Parathyroid adenoma (tissue), 2 donors: ENCODE measurements at regions not wholly inside any gene's neighbourhood (a gene's known extent, or its start where the extent isn't known, plus 50 kb on each side); places are given as distances from the start of the nearest gene placed in this dataset.

Experiments
- H2AFZ ChIP-seq: fragments of 300-600 bp; sonication (generic); one replicate; pipeline ENCODE4 v1.7.0; 2017; ENCODE audit warnings: antibody characterized with exemption, mild to moderate bottlenecking
- H3K27ac ChIP-seq: fragments of 300-600 bp; sonication (generic); one replicate; pipeline ENCODE4 v1.7.0; 2017
- H3K27me3 ChIP-seq: fragments of 300-600 bp; sonication (generic); one replicate; pipeline ENCODE4 v1.7.0; 2017; ENCODE audit warnings: low read length; ENCODE audit not compliant: control insufficient read depth, insufficient read depth
- H3K36me3 ChIP-seq: fragments of 300-600 bp; sonication (generic); one replicate; pipeline ENCODE4 v1.7.0; 2017; ENCODE audit warnings: low read length; ENCODE audit not compliant: control insufficient read depth, insufficient read depth
- H3K4me1 ChIP-seq: fragments of 300-600 bp; sonication (generic); one replicate; pipeline ENCODE4 v1.7.0; 2017; ENCODE audit warnings: control low read depth
- H3K4me2 ChIP-seq: fragments of 300-600 bp; sonication (generic); one replicate; pipeline ENCODE4 v1.7.0; 2017; ENCODE audit warnings: low read length
- H3K4me3 ChIP-seq: fragments of 300-600 bp; sonication (generic); one replicate; pipeline ENCODE4 v1.7.0; 2017; ENCODE audit warnings: low read depth, low read length
- H3K79me2 ChIP-seq: fragments of 300-600 bp; sonication (generic); one replicate; pipeline ENCODE4 v1.7.0; 2017; ENCODE audit warnings: control low read depth
- H3K9ac ChIP-seq: fragments of 300-600 bp; sonication (generic); one replicate; pipeline ENCODE4 v1.7.0; 2017; ENCODE audit warnings: mild to moderate bottlenecking
- H3K9me3 ChIP-seq: fragments of 300-600 bp; sonication (generic); one replicate; pipeline ENCODE4 v1.7.0; 2017; ENCODE audit warnings: low read length; ENCODE audit not compliant: control insufficient read depth
- CTCF ChIP-seq: fragments of 300-600 bp; sonication (generic); IDR thresholded peaks from one replicate; pipeline ENCODE4 v1.7.0; 2017; ENCODE audit warnings: antibody characterized with exemption, mild to moderate bottlenecking
- donor health status: primary hyperparathyroidism.

DNA sequence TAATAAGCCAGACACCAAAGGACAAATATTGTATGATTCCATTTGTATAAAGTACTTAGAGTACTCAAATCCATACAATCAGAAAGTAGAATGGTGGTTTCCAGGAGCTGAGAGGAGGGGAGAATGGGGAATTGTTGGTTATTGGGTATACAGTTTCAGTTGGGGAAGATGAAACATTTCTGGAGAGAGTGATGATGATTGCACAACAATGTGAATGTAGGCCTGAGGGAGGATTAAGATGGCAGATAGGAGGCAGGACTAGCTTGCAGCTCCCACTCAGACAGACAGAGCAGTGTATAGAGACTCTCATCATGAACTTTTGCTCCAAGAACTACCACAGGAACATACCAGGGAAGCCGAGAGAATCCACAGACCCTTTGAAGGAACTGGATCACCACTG is 75.7 kb upstream of the PAK3 start:
- H3K27me3 ChIP-seq = no peaks in the 10 kb centered on the region
- no peak overlapping the region for H3K4me3 ChIP-seq
- H2AFZ ChIP-seq = no peak overlapping the region
- H3K4me2 ChIP-seq = no peak overlapping the region
- no peaks in the 10 kb centered on the region for H3K79me2 ChIP-seq
- no peak for TF ChIP-seq CTCF
- no peaks in the 10 kb centered on the region for H3K36me3 ChIP-seq
- H3K4me1 ChIP-seq = no peaks in the 10 kb centered on the region
- no peaks in the 10 kb centered on the region for H3K9me3 ChIP-seq
- H3K9ac ChIP-seq = no peak overlapping the region
- no peak overlapping the region for H3K27ac ChIP-seq

- Histone ChIP-seq H3K4me2 (no peak overlapping the region), H3K27ac (no peak overlapping the region), H3K9ac (no peak overlapping the region), H3K4me1 (no peaks in the 10 kb centered on the region), H3K79me2 (no peaks in the 10 kb centered on the region), H3K27me3 (no peaks in the 10 kb centered on the region), H3K9me3 (no peaks in the 10 kb centered on the region), H3K4me3 (no peak overlapping the region), H2AFZ (no peak overlapping the region), H3K36me3 (no peaks in the 10 kb centered on the region)
- no peak for TF ChIP-seq CTCF
Observed at GRCh38 chrX:111013778-111014455, 82.1 kb upstream of the PAK3 start.

GRCh38 chrX:111010111-111010510 is 85.9 kb upstream of the PAK3 start:
- no peak overlapping the region for H3K9ac ChIP-seq
- H2AFZ ChIP-seq = no peak overlapping the region
- H3K4me3 ChIP-seq = no peak overlapping the region
- no peak overlapping the region for H3K4me2 ChIP-seq
- no peaks in the 10 kb centered on the region for H3K27me3 ChIP-seq
- TF ChIP-seq CTCF = no peak
- no peaks in the 10 kb centered on the region for H3K9me3 ChIP-seq
- H3K79me2 ChIP-seq = no peaks in the 10 kb centered on the region
- H3K36me3 ChIP-seq = no peaks in the 10 kb centered on the region
- no peak overlapping the region for H3K27ac ChIP-seq
- H3K4me1 ChIP-seq = no peaks in the 10 kb centered on the region

DNA sequence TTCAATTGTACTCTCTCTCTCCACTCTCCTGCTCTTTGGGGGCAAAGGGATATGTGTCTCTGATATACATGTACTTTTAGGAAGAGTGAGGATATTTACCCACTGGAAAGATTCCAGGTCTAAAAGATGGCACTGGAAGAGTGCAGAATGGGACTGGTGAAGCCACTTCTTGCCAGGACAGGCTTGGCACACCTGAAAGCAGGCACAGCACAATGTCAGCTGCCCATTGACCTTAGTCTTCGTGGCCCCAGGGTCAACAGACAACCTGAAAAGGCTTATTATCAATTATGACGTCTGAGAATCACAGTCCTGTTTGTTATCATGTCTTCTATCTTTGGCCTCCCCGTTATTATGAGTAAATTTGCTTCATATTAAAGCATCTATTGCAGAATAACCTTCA is 86.7 kb upstream of the PAK3 start:
- H3K4me1 ChIP-seq = no peaks in the 10 kb centered on the region
- no peak for TF ChIP-seq CTCF
- H3K9ac ChIP-seq = no peak overlapping the region
- no peaks in the 10 kb centered on the region for H3K36me3 ChIP-seq
- no peak overlapping the region for H3K4me2 ChIP-seq
- no peaks in the 10 kb centered on the region for H3K27me3 ChIP-seq
- no peak overlapping the region for H3K27ac ChIP-seq
- H3K79me2 ChIP-seq = no peaks in the 10 kb centered on the region
- no peaks in the 10 kb centered on the region for H3K9me3 ChIP-seq
- H2AFZ ChIP-seq = no peak overlapping the region
- no peak overlapping the region for H3K4me3 ChIP-seq

- Histone ChIP-seq H3K36me3 (no peaks in the 10 kb centered on the region), H3K9me3 (no peaks in the 10 kb centered on the region), H3K4me1 (no peaks in the 10 kb centered on the region), H3K9ac (no peak overlapping the region), H3K4me2 (no peak overlapping the region), H3K79me2 (no peaks in the 10 kb centered on the region), H3K4me3 (no peak overlapping the region), H3K27ac (no peak overlapping the region), H3K27me3 (no peaks in the 10 kb centered on the region), H2AFZ (no peak overlapping the region)
- TF ChIP-seq CTCF = no peak
Observed at GRCh38 chrX:111008126-111008525, 87.9 kb upstream of the PAK3 start.
